Neural crest cell (in vitro differentiated cells): ENCODE measurements at regions not wholly inside any gene's neighbourhood (a gene's known extent, or its start where the extent isn't known, plus 50 kb on each side); places are given as distances from the start of the nearest gene placed in this dataset.

Experiments
- DNase-seq: peaks from one replicate; pipeline ENCODE4 v3.0.0; 2021; ENCODE audit warnings: low read depth, mixed read lengths, low spot score
- H3K27ac Mint-ChIP-seq: one replicate; pipeline ENCODE4 v1.8.0; 2021; ENCODE audit warnings: mild to moderate bottlenecking, mixed read lengths; ENCODE audit not compliant: unreplicated experiment
- H3K27me3 Mint-ChIP-seq: 2 replicates; pipeline ENCODE4 v1.8.0; 2021; ENCODE audit warnings: low read depth, mild to moderate bottlenecking, mixed read lengths
- H3K36me3 Mint-ChIP-seq: 2 replicates; pipeline ENCODE4 v1.8.0; 2021; ENCODE audit warnings: low read depth, mild to moderate bottlenecking, mixed read lengths
- H3K4me1 Mint-ChIP-seq: 2 replicates; pipeline ENCODE4 v1.8.0; 2021; ENCODE audit warnings: mixed read lengths
- H3K4me3 Mint-ChIP-seq: one replicate; pipeline ENCODE4 v1.8.0; 2021; ENCODE audit warnings: mild to moderate bottlenecking, mixed read lengths
- H3K9me3 Mint-ChIP-seq: 2 replicates; pipeline ENCODE4 v1.8.0; 2021; ENCODE audit warnings: mixed read lengths
- TF ChIP-seq, protein P1 (sequence below): fragments of 200-600 bp; sonication (generic); conservative IDR thresholded peaks from 2 replicates; pipeline ENCODE4 v1.5.0; 2021; ENCODE audit warnings: antibody characterized with exemption, mild to moderate bottlenecking

DNA sequence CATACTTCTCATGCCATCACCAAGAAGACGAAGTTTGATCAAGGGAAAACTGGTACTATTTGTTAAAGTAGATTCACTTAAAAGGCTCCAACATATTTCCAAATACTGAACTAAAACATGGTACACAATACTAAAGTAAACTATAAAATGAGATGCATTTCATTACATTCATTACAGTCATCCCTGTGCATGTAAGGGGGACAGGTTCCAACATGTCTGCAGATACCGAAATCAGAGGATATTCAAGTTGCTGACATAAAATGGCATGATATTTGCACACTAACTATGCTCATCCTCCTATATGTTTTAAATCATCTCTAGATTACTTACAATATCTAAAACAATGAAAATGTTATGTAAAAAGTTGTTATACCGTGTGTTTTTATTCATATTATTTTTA lies 893.9 kb upstream of the MANEA start:
- no peaks in the 10 kb centered on the region for H3K4me1 Mint-ChIP-seq
- no peak overlapping the region for H3K4me3 Mint-ChIP-seq
- no peak for DNase-seq
- H3K27me3 Mint-ChIP-seq = no peaks in the 10 kb centered on the region
- no peaks in the 10 kb centered on the region for H3K9me3 Mint-ChIP-seq
- H3K36me3 Mint-ChIP-seq = no peaks in the 10 kb centered on the region
- TF ChIP-seq, protein P1, sequence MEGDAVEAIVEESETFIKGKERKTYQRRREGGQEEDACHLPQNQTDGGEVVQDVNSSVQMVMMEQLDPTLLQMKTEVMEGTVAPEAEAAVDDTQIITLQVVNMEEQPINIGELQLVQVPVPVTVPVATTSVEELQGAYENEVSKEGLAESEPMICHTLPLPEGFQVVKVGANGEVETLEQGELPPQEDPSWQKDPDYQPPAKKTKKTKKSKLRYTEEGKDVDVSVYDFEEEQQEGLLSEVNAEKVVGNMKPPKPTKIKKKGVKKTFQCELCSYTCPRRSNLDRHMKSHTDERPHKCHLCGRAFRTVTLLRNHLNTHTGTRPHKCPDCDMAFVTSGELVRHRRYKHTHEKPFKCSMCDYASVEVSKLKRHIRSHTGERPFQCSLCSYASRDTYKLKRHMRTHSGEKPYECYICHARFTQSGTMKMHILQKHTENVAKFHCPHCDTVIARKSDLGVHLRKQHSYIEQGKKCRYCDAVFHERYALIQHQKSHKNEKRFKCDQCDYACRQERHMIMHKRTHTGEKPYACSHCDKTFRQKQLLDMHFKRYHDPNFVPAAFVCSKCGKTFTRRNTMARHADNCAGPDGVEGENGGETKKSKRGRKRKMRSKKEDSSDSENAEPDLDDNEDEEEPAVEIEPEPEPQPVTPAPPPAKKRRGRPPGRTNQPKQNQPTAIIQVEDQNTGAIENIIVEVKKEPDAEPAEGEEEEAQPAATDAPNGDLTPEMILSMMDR = no peak
- H3K27ac Mint-ChIP-seq = no peak overlapping the region

DNA sequence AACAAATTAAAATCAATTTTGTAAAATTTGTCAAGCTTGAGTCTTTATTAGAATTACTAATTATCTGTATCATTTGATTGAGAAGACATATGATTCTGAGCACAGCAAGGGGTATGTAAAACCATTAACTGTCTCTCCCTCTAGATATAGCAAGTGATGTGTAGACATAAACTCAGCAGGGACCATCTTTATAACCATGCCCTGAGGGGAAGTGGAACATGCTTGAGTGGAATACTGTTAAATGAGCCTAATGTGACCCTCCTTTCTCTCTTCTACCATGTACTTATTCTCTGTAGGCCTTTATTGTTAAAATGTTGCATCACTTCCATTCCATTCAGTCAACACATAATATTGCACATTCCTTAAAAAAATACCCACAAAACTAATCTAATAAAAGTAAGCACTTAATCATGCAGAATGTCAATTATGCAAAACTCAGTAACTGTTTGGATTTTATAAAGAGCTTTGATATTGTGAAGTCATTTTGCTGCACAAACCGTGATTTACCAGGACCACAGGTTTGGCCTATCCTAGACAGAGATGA lies 896.6 kb upstream of the MANEA start:
- H3K4me1 Mint-ChIP-seq = no peaks in the 10 kb centered on the region
- H3K9me3 Mint-ChIP-seq = peaks cover 2% of the 10 kb centered on the region
- no peak for DNase-seq
- TF ChIP-seq, protein P1 = no peak
- no peak overlapping the region for H3K27ac Mint-ChIP-seq
- no peaks in the 10 kb centered on the region for H3K36me3 Mint-ChIP-seq
- no peaks in the 10 kb centered on the region for H3K27me3 Mint-ChIP-seq
- no peak overlapping the region for H3K4me3 Mint-ChIP-seq

DNA sequence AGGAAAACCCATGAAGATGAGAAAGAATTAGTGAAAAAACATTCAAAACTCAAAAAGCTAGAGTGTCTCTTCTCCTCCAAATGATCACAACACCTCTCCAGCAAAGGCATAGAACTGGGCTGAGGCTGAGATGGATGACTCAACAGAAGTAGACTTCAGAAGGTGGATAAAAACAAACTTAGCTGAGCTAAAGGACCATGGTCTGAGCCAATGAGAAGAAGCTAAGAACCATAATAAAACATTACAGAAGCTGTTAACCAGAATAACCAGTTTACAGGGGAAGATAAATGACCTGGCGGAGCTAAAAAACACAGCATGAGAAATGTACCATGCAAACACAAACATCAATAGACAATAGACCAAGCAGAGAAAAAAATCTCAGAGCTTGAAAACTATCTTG lies 904.1 kb upstream of the MANEA start:
- Mint-ChIP-seq H3K27me3 (no peaks in the 10 kb centered on the region), H3K4me3 (no peak overlapping the region), H3K27ac (no peak overlapping the region), H3K4me1 (no peaks in the 10 kb centered on the region), H3K36me3 (peaks cover 2% of the 10 kb centered on the region), H3K9me3 (peaks cover 21% of the 10 kb centered on the region)
- TF ChIP-seq, protein P1 = no peak
- no peak for DNase-seq

DNA sequence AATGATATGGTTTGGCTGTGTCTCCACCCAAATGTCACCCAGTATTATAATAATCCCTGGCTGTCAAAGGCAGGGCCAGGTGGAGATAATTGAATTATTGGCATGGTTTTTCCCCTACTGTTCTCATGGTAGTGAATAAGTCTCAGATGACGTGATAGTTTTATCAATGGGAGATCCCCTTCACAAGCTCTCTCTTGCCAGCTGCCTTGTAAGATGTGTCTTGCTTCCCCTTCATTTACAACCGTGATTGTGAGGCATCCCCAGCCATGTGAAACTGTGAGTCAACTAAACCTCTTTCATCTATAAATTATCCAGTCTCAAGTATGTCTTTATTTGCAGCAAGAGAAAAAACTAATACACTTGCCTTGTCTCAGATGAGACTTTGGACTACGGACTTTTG lies 907.3 kb upstream of the MANEA start:
- Mint-ChIP-seq H3K4me1 (no peaks in the 10 kb centered on the region), H3K27ac (no peak overlapping the region), H3K9me3 (peaks cover 17% of the 10 kb centered on the region), H3K27me3 (no peaks in the 10 kb centered on the region), H3K36me3 (peaks cover 2% of the 10 kb centered on the region), H3K4me3 (no peak overlapping the region)
- TF ChIP-seq, protein P1 = no peak
- DNase-seq = no peak

DNA sequence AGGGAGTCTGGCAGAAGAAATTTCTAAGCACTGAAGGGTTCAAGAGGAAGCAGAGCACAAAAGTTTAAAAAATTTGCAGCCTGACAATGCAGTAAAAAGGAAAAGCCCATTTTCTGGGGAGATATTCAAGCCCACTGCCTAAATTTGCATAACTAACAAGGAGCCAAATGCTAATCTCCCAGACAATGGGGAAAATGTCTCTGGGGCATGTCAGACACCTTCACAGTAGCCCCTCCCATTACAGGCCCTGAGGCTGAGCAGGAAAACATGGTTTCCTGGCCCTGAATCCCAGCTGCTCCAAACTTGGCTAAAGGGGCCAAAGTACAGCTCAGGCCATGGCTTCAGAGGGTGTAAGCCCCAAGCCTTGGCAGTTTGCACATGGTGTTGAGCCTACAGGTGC lies 908.5 kb upstream of the MANEA start:
- no peak for DNase-seq
- Mint-ChIP-seq H3K27me3 (no peaks in the 10 kb centered on the region), H3K4me3 (no peak overlapping the region), H3K4me1 (no peaks in the 10 kb centered on the region), H3K36me3 (no peaks in the 10 kb centered on the region), H3K9me3 (peaks cover 10% of the 10 kb centered on the region), H3K27ac (no peak overlapping the region)
- TF ChIP-seq, protein P1 = no peak

DNA sequence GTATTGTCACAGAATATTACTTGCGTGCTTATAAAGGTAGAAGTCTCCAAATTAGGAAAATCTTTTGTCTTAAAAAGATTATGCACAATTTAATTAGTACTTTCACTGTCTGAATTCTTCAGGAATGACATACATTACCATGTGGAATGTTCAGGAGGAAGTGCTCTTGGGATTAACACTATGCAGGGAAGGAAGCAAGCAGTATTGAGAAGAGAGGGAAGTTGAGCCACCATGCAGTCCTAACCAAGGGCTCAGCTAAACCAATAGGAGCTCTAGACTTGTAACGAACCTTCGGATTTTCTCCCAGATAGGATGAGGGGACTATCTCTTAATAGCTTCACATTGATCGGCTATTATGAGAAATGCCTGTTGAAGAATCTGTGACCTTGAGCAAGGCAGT lies 918.4 kb upstream of the MANEA start:
- Mint-ChIP-seq H3K36me3 (no peaks in the 10 kb centered on the region), H3K4me3 (no peak overlapping the region), H3K4me1 (no peaks in the 10 kb centered on the region), H3K27me3 (no peaks in the 10 kb centered on the region), H3K27ac (no peak overlapping the region), H3K9me3 (peaks cover 10% of the 10 kb centered on the region)
- no peak for DNase-seq
- TF ChIP-seq, protein P1 = no peak
